ENCODE measurements at regions not wholly inside any gene's neighbourhood (a gene's known extent, or its start where the extent isn't known, plus 50 kb on each side); places are given as distances from the start of the nearest gene placed in this dataset.

GRCh38 chr1:168789501-168789900, 60.5 kb upstream of the DPT start:
- Histone ChIP-seq H3K9me3 (no peaks in the 10 kb centered on the region), H3K27ac (no peak overlapping the region), H3K4me3 (no peak overlapping the region), H3K36me3 (no peaks in the 10 kb centered on the region), H3K27me3 (no peaks in the 10 kb centered on the region), H3K4me1 (peaks cover 0 to 8% (median 0%) of the 10 kb centered on the region in 9 donors)
- peak in 2 of 9 donors; percentile 6 to 17 for TF ChIP-seq CTCF (IDR thresholded peaks at IDR 0.05)
- ATAC-seq (no peak), DNase-seq (no peak)
- intact Hi-C loops (cut with DNase I), result no loop called here
- WGBS, 2 donors, result 81 to 85% methylated on average over 2 of the region's 2 CpGs

GRCh38 chr1:168792142-168792541, 63.1 kb upstream of the DPT start:
- no peak for DNase-seq
- Histone ChIP-seq H3K36me3 (no peaks in the 10 kb centered on the region), H3K4me1 (peaks cover 0 to 4% (median 0%) of the 10 kb centered on the region in 9 donors), H3K27me3 (no peaks in the 10 kb centered on the region), H3K9me3 (no peaks in the 10 kb centered on the region), H3K27ac (no peak overlapping the region), H3K4me3 (no peak overlapping the region)
- TF ChIP-seq CTCF (IDR thresholded peaks at IDR 0.05), result no peak
- WGBS, 2 donors, result 92 to 94% methylated on average over 3 of the region's 3 CpGs
- no peak for ATAC-seq
- intact Hi-C loops (cut with DNase I), result no loop called here

- intact Hi-C loops (cut with DNase I), result no loop called here
- H3K36me3 ChIP-seq, result no peaks in the 10 kb centered on the region
- 43 to 59% methylated on average over 2 of the region's 2 CpGs for WGBS, 2 donors
- ATAC-seq, result peak in 3 of 8 donors; percentile 33 to 61 (median 49)
- no peak for TF ChIP-seq CTCF (IDR thresholded peaks at IDR 0.05)
- no peaks in the 10 kb centered on the region for H3K27me3 ChIP-seq
- H3K4me3 ChIP-seq, result no peak overlapping the region
- no peaks in the 10 kb centered on the region for H3K9me3 ChIP-seq
- DNase-seq, result no peak
- H3K4me1 ChIP-seq, result peaks cover 0 to 4% (median 0%) of the 10 kb centered on the region in 9 donors
- no peak overlapping the region for H3K27ac ChIP-seq
Observed at GRCh38 chr1:168792592-168793125, 63.7 kb upstream of the DPT start.

GRCh38 chr1:168794057-168794456, 65.1 kb upstream of the DPT start:
- Histone ChIP-seq H3K9me3 (no peaks in the 10 kb centered on the region), H3K4me3 (no peak overlapping the region), H3K4me1 (peaks cover 0 to 4% (median 0%) of the 10 kb centered on the region in 9 donors), H3K27ac (no peak overlapping the region), H3K27me3 (no peaks in the 10 kb centered on the region), H3K36me3 (no peaks in the 10 kb centered on the region)
- intact Hi-C loops (cut with DNase I), result no loop called here
- TF ChIP-seq CTCF (IDR thresholded peaks at IDR 0.05), result no peak
- 91 to 94% methylated on average over 6 of the region's 6 CpGs for WGBS, 2 donors
- ATAC-seq (no peak), DNase-seq (no peak)

Data from heart right ventricle (tissue), 16 donors.